Stimulated activated naive B cell treated with anti-CD40 and anti-IgM and Interleukin-4, amounts not matched to agents 10 μg/mL and 1 μg/mL and 100 μg/mL, for 72 hours (primary cell): ENCODE measurements at regions not wholly inside any gene's neighbourhood (a gene's known extent, or its start where the extent isn't known, plus 50 kb on each side); places are given as distances from the start of the nearest gene placed in this dataset.

ENCODE experiments used
- ATAC-seq, 2 donors: fragments of 150-1000 bp; cut with Tn5 transposase; replicated peaks; 2 replicates each; pipeline ENCODE4 v1.10.0; 2021; ENCODE audit warnings: moderate library complexity in 1 of 2
- DNase-seq: peaks from one replicate; pipeline ENCODE4 v3.0.0; 2021
- H3K27ac Mint-ChIP-seq: one replicate; pipeline ENCODE4 v1.8.0; 2022; ENCODE audit warnings: mild to moderate bottlenecking, mixed read lengths
- H3K27me3 Mint-ChIP-seq, 2 donors: one replicate each; pipeline ENCODE4 v1.8.0; 2022; ENCODE audit warnings: mixed read lengths in 2 of 2
- H3K36me3 Mint-ChIP-seq, 2 donors: one replicate each; pipeline ENCODE4 v1.8.0; 2022; ENCODE audit warnings: mixed read lengths in 2 of 2, mild to moderate bottlenecking in 1 of 2
- H3K4me1 Mint-ChIP-seq, 2 donors: one replicate each; pipeline ENCODE4 v1.8.0; 2022; ENCODE audit warnings: mixed read lengths in 2 of 2, mild to moderate bottlenecking in 1 of 2
- H3K4me3 Mint-ChIP-seq, 2 donors: one replicate each; pipeline ENCODE4 v1.8.0; 2022; ENCODE audit warnings: mild to moderate bottlenecking in 2 of 2, mixed read lengths in 2 of 2, moderate library complexity in 1 of 2
- H3K9me3 Mint-ChIP-seq, 2 donors: one replicate each; pipeline ENCODE4 v1.8.0; 2022; ENCODE audit warnings: mixed read lengths in 2 of 2, mild to moderate bottlenecking in 1 of 2

DNA sequence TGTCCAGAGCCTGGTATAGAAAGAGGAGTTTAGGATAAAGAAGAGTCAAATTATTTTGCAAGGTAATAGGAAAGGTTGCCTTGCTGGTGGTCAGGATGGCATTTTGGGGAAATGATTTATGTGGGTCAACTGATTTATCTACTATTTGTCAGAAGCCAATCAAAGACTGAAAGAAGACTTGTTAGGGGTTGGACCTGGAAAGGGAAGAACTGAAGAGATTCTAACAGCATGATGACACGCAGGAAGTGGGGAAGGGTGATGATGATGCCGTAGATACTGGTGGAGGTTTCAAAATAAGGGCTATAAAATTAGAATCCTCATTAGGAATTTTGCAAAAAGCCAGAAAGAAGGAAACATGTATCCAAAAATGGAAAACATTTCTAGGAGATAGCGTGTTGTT is 60.7 kb upstream of the FGF14 start:
- H3K9me3 Mint-ChIP-seq = peaks cover 2% of the 10 kb centered on the region in 2 donors
- H3K4me1 Mint-ChIP-seq = no peaks in the 10 kb centered on the region
- ATAC-seq = no peak
- no peak overlapping the region for H3K27ac Mint-ChIP-seq
- no peak for DNase-seq
- H3K4me3 Mint-ChIP-seq = no peak overlapping the region
- H3K27me3 Mint-ChIP-seq = peaks cover 0 to 4% of the 10 kb centered on the region in 2 donors
- H3K36me3 Mint-ChIP-seq = no peaks in the 10 kb centered on the region

DNA sequence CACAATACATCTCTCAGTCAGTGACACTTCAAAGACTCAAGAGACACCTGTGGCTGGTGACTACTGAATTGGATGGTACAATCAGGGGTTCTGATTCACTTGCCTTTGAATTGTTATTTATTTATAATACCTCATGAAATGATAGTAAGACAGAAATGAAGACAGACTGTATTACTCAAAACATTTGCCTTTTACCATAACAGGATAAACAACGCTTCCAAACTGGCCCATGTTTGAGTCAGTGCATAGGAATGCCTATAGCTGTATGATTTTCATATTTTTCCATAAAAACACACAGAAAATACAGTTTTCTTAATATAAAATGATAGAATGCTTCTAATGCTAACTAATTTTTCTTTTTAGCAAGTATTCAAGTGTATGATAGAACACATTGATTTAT is 59.5 kb upstream of the FGF14 start:
- DNase-seq = no peak
- Mint-ChIP-seq H3K27ac (no peak overlapping the region), H3K27me3 (peaks cover 4 to 5% of the 10 kb centered on the region in 2 donors), H3K36me3 (no peaks in the 10 kb centered on the region), H3K4me1 (peaks cover 0 to 3% of the 10 kb centered on the region in 2 donors), H3K4me3 (no peak overlapping the region), H3K9me3 (peaks cover 0 to 2% of the 10 kb centered on the region in 2 donors)
- ATAC-seq = no peak

DNA sequence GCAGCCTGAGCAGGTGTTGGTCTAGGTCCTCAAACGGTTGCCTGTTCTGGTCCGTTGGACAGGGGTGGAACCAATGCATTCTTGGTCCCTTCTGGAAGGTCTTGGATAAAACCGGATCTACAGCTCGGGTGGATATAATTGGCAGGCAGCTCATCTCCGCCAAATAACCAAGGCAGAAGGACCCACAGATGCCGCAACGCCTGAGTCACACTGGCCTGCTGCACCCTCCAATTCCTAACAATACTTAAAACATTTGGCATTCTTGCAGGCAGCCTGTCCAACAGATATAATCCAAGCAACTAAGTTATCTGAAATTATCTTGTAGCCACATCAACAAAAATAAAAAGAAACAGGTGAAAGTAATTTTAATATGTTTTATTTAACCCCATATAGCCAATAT is 59.0 kb upstream of the FGF14 start:
- Mint-ChIP-seq H3K4me3 (no peak overlapping the region), H3K27ac (no peak overlapping the region), H3K9me3 (peaks cover 0 to 2% of the 10 kb centered on the region in 2 donors), H3K27me3 (peaks cover 4 to 5% of the 10 kb centered on the region in 2 donors), H3K36me3 (no peaks in the 10 kb centered on the region), H3K4me1 (peaks cover 0 to 3% of the 10 kb centered on the region in 2 donors)
- DNase-seq (no peak), ATAC-seq (no peak)

DNA sequence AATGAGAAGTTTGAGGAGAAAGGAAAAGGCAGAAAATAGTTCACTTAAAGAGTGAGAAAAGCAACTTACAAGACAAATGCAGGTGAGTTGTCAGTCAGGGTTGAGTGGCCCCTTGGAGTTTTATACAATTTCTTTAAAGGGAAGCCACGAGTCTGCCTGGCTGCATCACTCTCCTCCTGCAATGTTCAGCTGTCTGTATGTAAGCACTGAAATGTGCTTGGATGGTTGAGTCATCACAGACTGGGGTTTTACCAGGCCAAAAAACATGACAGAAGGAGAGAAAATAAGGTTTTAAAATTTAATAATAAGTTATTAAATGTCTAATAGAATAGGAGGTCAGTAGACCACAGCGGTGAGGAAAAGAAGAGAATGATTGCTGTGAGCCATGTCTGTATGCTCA is 51.0 kb upstream of the FGF14 start:
- peaks cover 0 to 3% of the 10 kb centered on the region in 2 donors for H3K4me1 Mint-ChIP-seq
- no peak for ATAC-seq
- H3K4me3 Mint-ChIP-seq = no peak overlapping the region
- peaks cover 0 to 3% of the 10 kb centered on the region in 2 donors for H3K9me3 Mint-ChIP-seq
- DNase-seq = no peak
- H3K36me3 Mint-ChIP-seq = no peaks in the 10 kb centered on the region
- H3K27ac Mint-ChIP-seq = no peak overlapping the region
- H3K27me3 Mint-ChIP-seq = peaks cover 0 to 5% of the 10 kb centered on the region in 2 donors
